Testis (tissue), 2 donors: ENCODE measurements at regions not wholly inside any gene's neighbourhood (a gene's known extent, or its start where the extent isn't known, plus 50 kb on each side); places are given as distances from the start of the nearest gene placed in this dataset.

Experiments used
- POLR2A ChIP-seq: fragments of 450-650 bp; IDR thresholded peaks from one replicate; pipeline ENCODE4 v1.6.1; 2017; ENCODE audit warnings: antibody characterized with exemption, mild to moderate bottlenecking, moderate library complexity
- TF ChIP-seq, protein P1 (sequence below), 3 experiments: fragments of 450-650 bp in 2 of 3; fragments of 200-600 bp in 1 of 3; sonication (generic) in 1 of 3; IDR thresholded peaks; one replicate each; pipeline ENCODE4 v1.5.1; 2016 to 2019; ENCODE audit warnings: antibody characterized with exemption in 3 of 3, mild to moderate bottlenecking in 2 of 3, moderate library complexity in 1 of 3

DNA sequence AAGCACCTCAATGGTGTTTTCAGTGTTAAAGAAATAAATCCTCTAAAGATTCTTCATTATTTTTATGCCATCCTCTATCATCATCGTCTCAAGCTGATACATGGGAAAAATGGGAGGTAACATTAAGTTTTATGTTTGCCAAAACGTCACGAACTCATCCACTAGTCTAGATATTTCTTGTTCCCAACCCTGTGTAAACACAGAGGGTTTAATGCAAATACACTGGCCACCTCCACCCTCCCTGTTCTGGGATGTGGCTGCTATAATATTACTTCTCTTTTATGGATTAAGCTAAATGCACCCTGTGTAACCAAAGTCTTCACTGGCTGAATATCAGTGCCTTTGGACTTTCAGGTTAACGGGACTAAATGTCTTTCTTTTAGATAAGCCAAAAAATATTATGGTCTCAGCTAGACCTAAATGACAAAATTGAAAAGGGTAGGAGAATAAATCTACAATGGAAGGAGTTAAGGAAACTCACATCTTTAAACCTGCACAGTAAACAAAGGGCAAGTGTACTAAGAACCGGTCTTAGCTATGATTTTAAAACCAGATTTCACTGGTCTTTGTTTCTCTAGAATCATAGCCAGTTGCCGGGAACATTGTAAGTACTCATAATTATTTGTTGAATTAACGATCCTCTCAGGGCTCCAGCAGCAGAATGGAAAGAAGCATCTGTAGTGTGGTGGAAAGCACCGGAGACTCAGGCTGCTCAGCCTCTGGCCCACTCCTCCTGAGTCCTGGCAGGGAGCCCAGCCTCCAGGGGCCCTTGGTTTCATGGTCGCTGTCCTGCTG is 103.5 kb upstream of the NOCT start:
- TF ChIP-seq, protein P1, sequence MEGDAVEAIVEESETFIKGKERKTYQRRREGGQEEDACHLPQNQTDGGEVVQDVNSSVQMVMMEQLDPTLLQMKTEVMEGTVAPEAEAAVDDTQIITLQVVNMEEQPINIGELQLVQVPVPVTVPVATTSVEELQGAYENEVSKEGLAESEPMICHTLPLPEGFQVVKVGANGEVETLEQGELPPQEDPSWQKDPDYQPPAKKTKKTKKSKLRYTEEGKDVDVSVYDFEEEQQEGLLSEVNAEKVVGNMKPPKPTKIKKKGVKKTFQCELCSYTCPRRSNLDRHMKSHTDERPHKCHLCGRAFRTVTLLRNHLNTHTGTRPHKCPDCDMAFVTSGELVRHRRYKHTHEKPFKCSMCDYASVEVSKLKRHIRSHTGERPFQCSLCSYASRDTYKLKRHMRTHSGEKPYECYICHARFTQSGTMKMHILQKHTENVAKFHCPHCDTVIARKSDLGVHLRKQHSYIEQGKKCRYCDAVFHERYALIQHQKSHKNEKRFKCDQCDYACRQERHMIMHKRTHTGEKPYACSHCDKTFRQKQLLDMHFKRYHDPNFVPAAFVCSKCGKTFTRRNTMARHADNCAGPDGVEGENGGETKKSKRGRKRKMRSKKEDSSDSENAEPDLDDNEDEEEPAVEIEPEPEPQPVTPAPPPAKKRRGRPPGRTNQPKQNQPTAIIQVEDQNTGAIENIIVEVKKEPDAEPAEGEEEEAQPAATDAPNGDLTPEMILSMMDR (IDR thresholded peaks at IDR 0.05), result no peak
- TF ChIP-seq POLR2A, result no peak
